GM18498 (cell line): ENCODE measurements at regions not wholly inside any gene's neighbourhood (a gene's known extent, or its start where the extent isn't known, plus 50 kb on each side); places are given as distances from the start of the nearest gene placed in this dataset.
"Not testable (repeated sequence)": the region's sequence is repeated elsewhere in the genome, so short reads cannot be mapped to it uniquely, and the experiment has no call there.

Source experiments
- ATAC-seq: cut with Tn5 transposase; IDR thresholded peaks from one replicate; pipeline ENCODE4 v1.9.1; 2021; ENCODE audit warnings: mild to moderate bottlenecking, moderate library complexity; ENCODE audit not compliant: unreplicated experiment

- not testable (repeated sequence) for ATAC-seq
Measured at GRCh38 chr3:145927736-145928135, 233.2 kb downstream of the PLOD2 start.

GRCh38 chr3:145936971-145937370 lies 224.0 kb downstream of the PLOD2 start:
- no peak for ATAC-seq

- ATAC-seq, result no peak
Measured at GRCh38 chr3:145939431-145939830, 221.6 kb downstream of the PLOD2 start.

GRCh38 chr3:145942052-145942451 lies 218.9 kb downstream of the PLOD2 start:
- no peak for ATAC-seq

GRCh38 chr3:145943952-145944351 lies 217.0 kb downstream of the PLOD2 start:
- no peak for ATAC-seq

- ATAC-seq, result no peak
Measured at GRCh38 chr3:145951441-145951840, 209.5 kb downstream of the PLOD2 start.

- no peak for ATAC-seq
Measured at GRCh38 chr3:145952536-145952935, 208.4 kb downstream of the PLOD2 start.

GRCh38 chr3:145953316-145953715 lies 207.7 kb downstream of the PLOD2 start:
- no peak for ATAC-seq

GRCh38 chr3:145959457-145960088 lies 201.4 kb downstream of the PLOD2 start:
- ATAC-seq, result no peak

GRCh38 chr3:145963111-145963510 lies 197.9 kb downstream of the PLOD2 start:
- ATAC-seq, result no peak

GRCh38 chr3:145967043-145967442 lies 193.9 kb downstream of the PLOD2 start:
- ATAC-seq, result no peak

GRCh38 chr3:145971186-145971585 lies 189.8 kb downstream of the PLOD2 start:
- no peak for ATAC-seq

- ATAC-seq, result no peak
Measured at GRCh38 chr3:145972851-145973250, 188.1 kb downstream of the PLOD2 start.

- ATAC-seq, result no peak
Measured at GRCh38 chr3:145981056-145981455, 179.9 kb downstream of the PLOD2 start.

- ATAC-seq, result no peak
Measured at GRCh38 chr3:145983101-145983500, 177.9 kb downstream of the PLOD2 start.
